ENCODE measurements at regions not wholly inside any gene's neighbourhood (a gene's known extent, or its start where the extent isn't known, plus 50 kb on each side); places are given as distances from the start of the nearest gene placed in this dataset.

GRCh38 chr14:61891810-61892209 is 129.6 kb downstream of the SNAPC1 start:
- Histone ChIP-seq H3K36me3 (ENCODE audit: control insufficient read depth in 1 of 2, insufficient read depth in 2 of 2, low read length in 2 of 2) (no peaks in the 10 kb centered on the region), H3K27me3 (ENCODE audit: control insufficient read depth in 1 of 2, insufficient read depth in 2 of 2, low read length in 2 of 2) (peaks cover 0 to 9% of the 10 kb centered on the region in 2 donors), H3K9me3 (ENCODE audit: control insufficient read depth in 1 of 2, low read length in 2 of 2) (no peaks in the 10 kb centered on the region), H3K4me3 (ENCODE audit: low read depth in 1 of 2, low read length in 2 of 2) (no peak overlapping the region), H3K4me1 (ENCODE audit: control insufficient read depth in 1 of 2, insufficient read depth in 2 of 2, low read length in 2 of 2) (peaks cover 0 to 7% of the 10 kb centered on the region in 2 donors), H3K9ac (ENCODE audit: low read depth in 1 of 2, low read length in 2 of 2) (no peak overlapping the region), H3K27ac (ENCODE audit: low read depth, low read length) (no peak overlapping the region)

GRCh38 chr14:61893371-61893940 is 131.2 kb downstream of the SNAPC1 start:
- H3K4me3 ChIP-seq (ENCODE audit: low read depth in 1 of 2, low read length in 2 of 2), result no peak overlapping the region
- peaks cover 0 to 7% of the 10 kb centered on the region in 2 donors for H3K4me1 ChIP-seq (ENCODE audit: control insufficient read depth in 1 of 2, insufficient read depth in 2 of 2, low read length in 2 of 2)
- no peak overlapping the region for H3K9ac ChIP-seq (ENCODE audit: low read depth in 1 of 2, low read length in 2 of 2)
- peaks cover 0 to 9% of the 10 kb centered on the region in 2 donors for H3K27me3 ChIP-seq (ENCODE audit: control insufficient read depth in 1 of 2, insufficient read depth in 2 of 2, low read length in 2 of 2)
- no peaks in the 10 kb centered on the region for H3K9me3 ChIP-seq (ENCODE audit: control insufficient read depth in 1 of 2, low read length in 2 of 2)
- no peak overlapping the region for H3K27ac ChIP-seq (ENCODE audit: low read depth, low read length)
- H3K36me3 ChIP-seq (ENCODE audit: control insufficient read depth in 1 of 2, insufficient read depth in 2 of 2, low read length in 2 of 2), result no peaks in the 10 kb centered on the region

GRCh38 chr14:61894452-61895077 is 132.3 kb downstream of the SNAPC1 start:
- H3K4me1 ChIP-seq (ENCODE audit: control insufficient read depth in 1 of 2, insufficient read depth in 2 of 2, low read length in 2 of 2), result peaks cover 0 to 7% of the 10 kb centered on the region in 2 donors
- no peak overlapping the region for H3K4me3 ChIP-seq (ENCODE audit: low read depth in 1 of 2, low read length in 2 of 2)
- H3K9ac ChIP-seq (ENCODE audit: low read depth in 1 of 2, low read length in 2 of 2), result no peak overlapping the region
- no peaks in the 10 kb centered on the region for H3K36me3 ChIP-seq (ENCODE audit: control insufficient read depth in 1 of 2, insufficient read depth in 2 of 2, low read length in 2 of 2)
- no peaks in the 10 kb centered on the region for H3K9me3 ChIP-seq (ENCODE audit: control insufficient read depth in 1 of 2, low read length in 2 of 2)
- H3K27me3 ChIP-seq (ENCODE audit: control insufficient read depth in 1 of 2, insufficient read depth in 2 of 2, low read length in 2 of 2), result peaks cover 0 to 9% of the 10 kb centered on the region in 2 donors
- H3K27ac ChIP-seq (ENCODE audit: low read depth, low read length), result no peak overlapping the region

GRCh38 chr14:61897300-61897699 is 135.1 kb downstream of the SNAPC1 start:
- Histone ChIP-seq H3K36me3 (ENCODE audit: control insufficient read depth in 1 of 2, insufficient read depth in 2 of 2, low read length in 2 of 2) (no peaks in the 10 kb centered on the region), H3K4me3 (ENCODE audit: low read depth in 1 of 2, low read length in 2 of 2) (no peak overlapping the region), H3K27me3 (ENCODE audit: control insufficient read depth in 1 of 2, insufficient read depth in 2 of 2, low read length in 2 of 2) (no peaks in the 10 kb centered on the region), H3K9ac (ENCODE audit: low read depth in 1 of 2, low read length in 2 of 2) (no peak overlapping the region), H3K4me1 (ENCODE audit: control insufficient read depth in 1 of 2, insufficient read depth in 2 of 2, low read length in 2 of 2) (no peaks in the 10 kb centered on the region), H3K27ac (ENCODE audit: low read depth, low read length) (no peak overlapping the region), H3K9me3 (ENCODE audit: control insufficient read depth in 1 of 2, low read length in 2 of 2) (no peaks in the 10 kb centered on the region)

GRCh38 chr14:61898568-61898967 is 136.3 kb downstream of the SNAPC1 start:
- H3K9ac ChIP-seq (ENCODE audit: low read depth in 1 of 2, low read length in 2 of 2), result no peak overlapping the region
- H3K4me3 ChIP-seq (ENCODE audit: low read depth in 1 of 2, low read length in 2 of 2), result no peak overlapping the region
- no peaks in the 10 kb centered on the region for H3K9me3 ChIP-seq (ENCODE audit: control insufficient read depth in 1 of 2, low read length in 2 of 2)
- no peaks in the 10 kb centered on the region for H3K4me1 ChIP-seq (ENCODE audit: control insufficient read depth in 1 of 2, insufficient read depth in 2 of 2, low read length in 2 of 2)
- H3K36me3 ChIP-seq (ENCODE audit: control insufficient read depth in 1 of 2, insufficient read depth in 2 of 2, low read length in 2 of 2), result no peaks in the 10 kb centered on the region
- H3K27me3 ChIP-seq (ENCODE audit: control insufficient read depth in 1 of 2, insufficient read depth in 2 of 2, low read length in 2 of 2), result no peaks in the 10 kb centered on the region
- no peak overlapping the region for H3K27ac ChIP-seq (ENCODE audit: low read depth, low read length)

GRCh38 chr14:61899497-61899896 is 137.3 kb downstream of the SNAPC1 start:
- no peaks in the 10 kb centered on the region for H3K36me3 ChIP-seq (ENCODE audit: control insufficient read depth in 1 of 2, insufficient read depth in 2 of 2, low read length in 2 of 2)
- no peak overlapping the region for H3K9ac ChIP-seq (ENCODE audit: low read depth in 1 of 2, low read length in 2 of 2)
- H3K9me3 ChIP-seq (ENCODE audit: control insufficient read depth in 1 of 2, low read length in 2 of 2), result no peaks in the 10 kb centered on the region
- H3K4me1 ChIP-seq (ENCODE audit: control insufficient read depth in 1 of 2, insufficient read depth in 2 of 2, low read length in 2 of 2), result no peaks in the 10 kb centered on the region
- no peaks in the 10 kb centered on the region for H3K27me3 ChIP-seq (ENCODE audit: control insufficient read depth in 1 of 2, insufficient read depth in 2 of 2, low read length in 2 of 2)
- no peak overlapping the region for H3K4me3 ChIP-seq (ENCODE audit: low read depth in 1 of 2, low read length in 2 of 2)
- no peak overlapping the region for H3K27ac ChIP-seq (ENCODE audit: low read depth, low read length)

- Histone ChIP-seq H3K9ac (ENCODE audit: low read depth in 1 of 2, low read length in 2 of 2) (no peak overlapping the region), H3K4me3 (ENCODE audit: low read depth in 1 of 2, low read length in 2 of 2) (no peak overlapping the region), H3K27me3 (ENCODE audit: control insufficient read depth in 1 of 2, insufficient read depth in 2 of 2, low read length in 2 of 2) (no peaks in the 10 kb centered on the region), H3K4me1 (ENCODE audit: control insufficient read depth in 1 of 2, insufficient read depth in 2 of 2, low read length in 2 of 2) (no peaks in the 10 kb centered on the region), H3K9me3 (ENCODE audit: control insufficient read depth in 1 of 2, low read length in 2 of 2) (no peaks in the 10 kb centered on the region), H3K36me3 (ENCODE audit: control insufficient read depth in 1 of 2, insufficient read depth in 2 of 2, low read length in 2 of 2) (no peaks in the 10 kb centered on the region), H3K27ac (ENCODE audit: low read depth, low read length) (no peak overlapping the region)
Measured at GRCh38 chr14:61904946-61905345, 142.7 kb downstream of the SNAPC1 start.

GRCh38 chr14:61911574-61911973 is 149.4 kb downstream of the SNAPC1 start:
- no peaks in the 10 kb centered on the region for H3K9me3 ChIP-seq (ENCODE audit: control insufficient read depth in 1 of 2, low read length in 2 of 2)
- H3K36me3 ChIP-seq (ENCODE audit: control insufficient read depth in 1 of 2, insufficient read depth in 2 of 2, low read length in 2 of 2), result no peaks in the 10 kb centered on the region
- H3K27ac ChIP-seq (ENCODE audit: low read depth, low read length), result no peak overlapping the region
- no peaks in the 10 kb centered on the region for H3K4me1 ChIP-seq (ENCODE audit: control insufficient read depth in 1 of 2, insufficient read depth in 2 of 2, low read length in 2 of 2)
- H3K9ac ChIP-seq (ENCODE audit: low read depth in 1 of 2, low read length in 2 of 2), result no peak overlapping the region
- H3K4me3 ChIP-seq (ENCODE audit: low read depth in 1 of 2, low read length in 2 of 2), result no peak overlapping the region
- H3K27me3 ChIP-seq (ENCODE audit: control insufficient read depth in 1 of 2, insufficient read depth in 2 of 2, low read length in 2 of 2), result no peaks in the 10 kb centered on the region

GRCh38 chr14:61918998-61919397 is 156.8 kb downstream of the SNAPC1 start:
- Histone ChIP-seq H3K4me1 (ENCODE audit: control insufficient read depth in 1 of 2, insufficient read depth in 2 of 2, low read length in 2 of 2) (no peaks in the 10 kb centered on the region), H3K27ac (ENCODE audit: low read depth, low read length) (no peak overlapping the region), H3K36me3 (ENCODE audit: control insufficient read depth in 1 of 2, insufficient read depth in 2 of 2, low read length in 2 of 2) (no peaks in the 10 kb centered on the region), H3K9ac (ENCODE audit: low read depth in 1 of 2, low read length in 2 of 2) (no peak overlapping the region), H3K4me3 (ENCODE audit: low read depth in 1 of 2, low read length in 2 of 2) (no peak overlapping the region), H3K9me3 (ENCODE audit: control insufficient read depth in 1 of 2, low read length in 2 of 2) (no peaks in the 10 kb centered on the region), H3K27me3 (ENCODE audit: control insufficient read depth in 1 of 2, insufficient read depth in 2 of 2, low read length in 2 of 2) (peaks cover 0 to 3% of the 10 kb centered on the region in 2 donors)

- H3K36me3 ChIP-seq (ENCODE audit: control insufficient read depth in 1 of 2, insufficient read depth in 2 of 2, low read length in 2 of 2), result no peaks in the 10 kb centered on the region
- H3K27me3 ChIP-seq (ENCODE audit: control insufficient read depth in 1 of 2, insufficient read depth in 2 of 2, low read length in 2 of 2), result no peaks in the 10 kb centered on the region
- H3K9me3 ChIP-seq (ENCODE audit: control insufficient read depth in 1 of 2, low read length in 2 of 2), result no peaks in the 10 kb centered on the region
Measured at GRCh38 chr14:61923348-61923747, 161.1 kb downstream of the SNAPC1 start.

More at GRCh38 chr14:61923348-61923747, 161.1 kb downstream of the SNAPC1 start:
- H3K27ac ChIP-seq (ENCODE audit: low read depth, low read length), result no peak overlapping the region
- H3K9ac ChIP-seq (ENCODE audit: low read depth in 1 of 2, low read length in 2 of 2), result no peak overlapping the region
- H3K4me3 ChIP-seq (ENCODE audit: low read depth in 1 of 2, low read length in 2 of 2), result no peak overlapping the region
- H3K4me1 ChIP-seq (ENCODE audit: control insufficient read depth in 1 of 2, insufficient read depth in 2 of 2, low read length in 2 of 2), result no peaks in the 10 kb centered on the region
